ENCODE measurements at regions not wholly inside any gene's neighbourhood (a gene's known extent, or its start where the extent isn't known, plus 50 kb on each side); places are given as distances from the start of the nearest gene placed in this dataset.

DNA sequence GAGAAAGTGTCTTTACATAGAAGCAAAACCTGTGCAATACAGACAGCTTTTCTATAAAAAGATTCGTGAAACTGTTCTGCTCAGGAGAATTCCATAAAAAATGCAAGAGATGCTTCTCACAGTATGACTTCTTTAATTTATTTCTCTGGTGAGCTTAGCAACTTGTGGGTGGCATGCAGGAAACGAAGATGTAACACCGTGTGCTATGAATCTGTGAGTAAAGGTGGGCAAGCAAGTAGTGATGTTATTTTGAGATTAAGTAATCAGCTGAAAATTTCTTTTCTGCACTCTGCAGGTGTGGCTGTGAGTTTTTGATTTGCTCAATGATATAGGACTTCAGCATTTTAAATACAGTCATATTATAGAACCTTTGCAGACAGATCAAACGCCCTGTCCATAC, 656.8 kb upstream of the NCAM2 start:
- TF ChIP-seq, protein P1, sequence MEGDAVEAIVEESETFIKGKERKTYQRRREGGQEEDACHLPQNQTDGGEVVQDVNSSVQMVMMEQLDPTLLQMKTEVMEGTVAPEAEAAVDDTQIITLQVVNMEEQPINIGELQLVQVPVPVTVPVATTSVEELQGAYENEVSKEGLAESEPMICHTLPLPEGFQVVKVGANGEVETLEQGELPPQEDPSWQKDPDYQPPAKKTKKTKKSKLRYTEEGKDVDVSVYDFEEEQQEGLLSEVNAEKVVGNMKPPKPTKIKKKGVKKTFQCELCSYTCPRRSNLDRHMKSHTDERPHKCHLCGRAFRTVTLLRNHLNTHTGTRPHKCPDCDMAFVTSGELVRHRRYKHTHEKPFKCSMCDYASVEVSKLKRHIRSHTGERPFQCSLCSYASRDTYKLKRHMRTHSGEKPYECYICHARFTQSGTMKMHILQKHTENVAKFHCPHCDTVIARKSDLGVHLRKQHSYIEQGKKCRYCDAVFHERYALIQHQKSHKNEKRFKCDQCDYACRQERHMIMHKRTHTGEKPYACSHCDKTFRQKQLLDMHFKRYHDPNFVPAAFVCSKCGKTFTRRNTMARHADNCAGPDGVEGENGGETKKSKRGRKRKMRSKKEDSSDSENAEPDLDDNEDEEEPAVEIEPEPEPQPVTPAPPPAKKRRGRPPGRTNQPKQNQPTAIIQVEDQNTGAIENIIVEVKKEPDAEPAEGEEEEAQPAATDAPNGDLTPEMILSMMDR (IDR thresholded peaks at IDR 0.05), result no peak
- TF ChIP-seq POLR2AphosphoS5 (IDR thresholded peaks at IDR 0.05) (no peak), POLR2A (IDR thresholded peaks at IDR 0.05) (no peak)
